HS-27A (cell line): ENCODE measurements at regions not wholly inside any gene's neighbourhood (a gene's known extent, or its start where the extent isn't known, plus 50 kb on each side); places are given as distances from the start of the nearest gene placed in this dataset.
"Not testable (repeated sequence)": the region's sequence is repeated elsewhere in the genome, so short reads cannot be mapped to it uniquely, and the experiment has no call there.

Experiments used
- DNase-seq: peaks from one replicate; pipeline ENCODE4 v3.0.0-alpha.2; 2012; ENCODE audit warnings: low read depth, missing footprints

DNA sequence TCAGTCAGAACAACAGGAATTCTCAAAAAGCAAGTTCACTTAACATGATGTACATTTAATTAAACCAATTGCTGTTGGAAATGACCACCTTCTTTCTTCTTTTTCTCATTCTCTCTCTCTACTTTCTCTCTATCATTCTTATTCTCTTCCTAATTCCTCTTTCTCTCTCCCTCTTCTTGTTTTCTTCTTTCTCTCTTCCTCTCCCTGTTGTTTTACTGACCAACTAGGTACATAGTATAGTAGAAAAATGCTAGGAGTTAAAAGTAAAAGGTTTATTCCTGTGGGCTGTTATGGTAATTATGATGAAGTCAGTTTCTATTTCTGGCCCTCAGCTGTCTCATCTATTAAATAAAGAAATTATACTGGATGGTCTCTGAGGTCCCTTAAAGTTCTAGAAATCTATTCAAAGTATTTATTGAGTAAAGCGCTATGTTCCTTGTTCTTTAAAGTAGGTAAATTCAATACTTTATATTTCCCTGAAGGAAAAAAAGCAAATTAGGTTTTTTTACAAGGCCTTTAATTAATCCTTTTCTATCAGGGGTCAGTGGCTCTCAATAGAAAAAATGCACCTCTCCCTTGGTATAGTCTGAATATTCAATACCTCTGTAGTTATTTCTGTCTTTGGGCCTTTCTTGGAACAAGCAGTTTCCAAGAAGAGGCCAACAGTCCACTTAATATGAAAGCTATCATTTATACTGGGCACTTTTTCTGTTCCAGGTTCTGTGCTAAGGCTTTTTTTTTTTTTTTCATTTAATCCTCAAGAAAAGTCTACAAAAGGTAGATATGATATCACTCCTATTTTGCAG is 102.3 kb upstream of the SLC30A5 start:
- no peak for DNase-seq

DNA sequence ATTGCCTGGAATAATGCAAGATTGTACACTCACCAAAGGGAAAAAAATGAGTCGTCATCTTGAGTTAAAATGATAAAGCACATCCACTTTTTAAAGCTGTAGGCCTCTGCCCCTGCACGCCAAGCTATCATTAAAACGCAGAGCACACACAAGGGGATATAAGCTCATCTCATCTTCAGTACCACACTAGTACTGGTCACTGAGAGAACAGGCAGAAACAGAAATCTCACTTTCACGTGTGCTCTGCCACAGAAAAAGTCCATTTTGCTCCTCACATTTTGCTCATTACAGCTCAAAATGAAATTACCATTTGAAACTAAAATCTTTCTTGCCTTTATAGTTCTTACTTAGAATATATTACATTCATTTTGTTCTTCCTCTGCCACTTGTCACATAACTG is 99.2 kb upstream of the SLC30A5 start:
- no peak for DNase-seq

- no peak for DNase-seq
These were observed 97.8 kb upstream of the SLC30A5 start for GRCh38 chr5:68995845-68996545.

- DNase-seq = no peak
These were observed 94.6 kb upstream of the SLC30A5 start for GRCh38 chr5:68999181-68999580.

- no peak for DNase-seq
These were observed 93.4 kb upstream of the SLC30A5 start for GRCh38 chr5:69000216-69000919.

GRCh38 chr5:69000949-69001348 is 92.9 kb upstream of the SLC30A5 start:
- no peak for DNase-seq

DNA sequence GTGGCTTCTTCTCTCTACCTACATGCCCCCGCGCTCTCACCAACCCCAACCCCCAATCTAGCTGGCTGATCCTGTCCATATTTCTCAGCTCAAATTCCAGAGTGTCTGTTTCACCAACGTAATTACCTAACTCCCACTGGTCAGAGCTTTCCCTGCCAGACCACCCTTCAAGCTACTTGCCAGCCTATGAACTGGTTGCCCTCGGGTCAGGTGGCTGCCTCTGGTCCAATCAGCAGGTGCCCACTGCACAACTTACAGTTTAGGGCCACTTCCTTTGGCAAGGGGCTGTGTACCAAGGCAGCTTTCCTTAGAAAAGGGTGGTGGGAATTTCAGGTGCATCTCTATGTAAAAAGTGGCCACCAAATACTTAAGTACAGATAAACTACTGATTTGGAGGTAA is 92.2 kb upstream of the SLC30A5 start:
- no peak for DNase-seq

DNA sequence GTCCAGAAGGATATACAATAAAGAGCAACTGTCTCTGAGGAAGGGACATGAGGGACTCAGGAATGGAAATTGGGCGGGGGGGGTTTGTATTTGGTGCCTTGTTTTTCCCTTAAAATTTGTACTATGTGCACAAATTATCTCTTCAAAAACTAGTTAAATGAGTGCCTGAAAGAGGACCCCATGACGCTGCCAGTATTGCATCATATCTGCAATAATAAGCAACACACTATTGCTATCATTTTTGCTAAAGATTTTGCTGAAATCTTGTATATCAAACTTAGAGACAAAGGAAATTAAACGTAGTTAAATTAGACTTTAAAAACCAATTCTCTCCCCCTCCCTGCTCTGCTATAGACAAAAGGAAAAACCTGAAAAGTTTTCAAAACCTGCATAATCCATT is 89.7 kb upstream of the SLC30A5 start:
- DNase-seq = no peak

- no peak for DNase-seq
These were observed 89.1 kb upstream of the SLC30A5 start for GRCh38 chr5:69004676-69005075.

DNA sequence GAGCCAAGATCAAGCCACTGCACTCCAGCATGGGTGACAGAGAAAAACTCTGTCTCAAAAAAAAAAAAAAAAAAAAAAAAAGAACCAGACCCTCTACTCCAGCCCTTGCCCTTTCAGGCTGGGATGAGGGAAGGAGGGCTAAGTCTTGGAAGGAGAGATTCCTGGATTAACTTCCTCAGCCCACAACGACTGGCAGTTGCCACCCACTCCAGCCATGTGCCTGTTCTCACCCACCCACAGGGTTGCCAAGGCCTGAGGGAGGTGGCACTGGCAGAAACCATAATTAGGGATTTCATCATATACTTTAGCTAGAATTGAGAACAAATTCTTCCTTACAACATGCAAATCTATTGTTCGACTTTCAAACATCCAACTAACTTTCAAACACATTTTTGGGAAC is 87.8 kb upstream of the SLC30A5 start:
- no peak for DNase-seq

- no peak for DNase-seq
These were observed 86.7 kb upstream of the SLC30A5 start for GRCh38 chr5:69007163-69007562.

DNA sequence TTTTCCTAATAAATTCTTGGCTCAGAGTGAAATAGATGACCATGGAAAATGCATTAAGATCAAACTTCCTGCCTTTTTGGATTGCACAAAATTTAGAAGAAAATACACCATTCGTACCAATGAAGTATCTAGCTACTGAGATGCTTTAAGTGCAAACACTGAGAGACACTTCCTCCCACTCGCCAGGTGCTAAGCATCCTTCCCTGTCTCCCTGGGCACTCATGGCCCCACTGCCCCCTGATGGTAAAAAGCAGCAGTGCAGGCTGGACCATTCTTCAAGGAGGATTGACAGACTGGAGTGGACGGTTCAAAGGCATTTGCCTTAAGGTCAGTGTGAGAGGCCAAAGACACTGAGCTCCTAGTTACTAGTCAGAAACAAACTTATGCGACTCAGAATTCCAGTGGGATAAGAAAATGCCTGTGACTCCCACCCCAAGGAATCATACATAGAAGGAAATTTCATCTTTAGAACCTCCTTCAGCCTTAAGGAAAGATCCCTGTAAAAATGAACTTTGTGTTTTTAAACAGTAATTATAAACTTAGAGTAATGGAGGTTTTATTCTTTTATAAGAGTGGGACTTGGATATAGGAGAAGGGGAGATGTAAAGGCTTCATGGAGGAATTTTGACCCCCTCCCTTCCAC is 86.0 kb upstream of the SLC30A5 start:
- no peak for DNase-seq

DNA sequence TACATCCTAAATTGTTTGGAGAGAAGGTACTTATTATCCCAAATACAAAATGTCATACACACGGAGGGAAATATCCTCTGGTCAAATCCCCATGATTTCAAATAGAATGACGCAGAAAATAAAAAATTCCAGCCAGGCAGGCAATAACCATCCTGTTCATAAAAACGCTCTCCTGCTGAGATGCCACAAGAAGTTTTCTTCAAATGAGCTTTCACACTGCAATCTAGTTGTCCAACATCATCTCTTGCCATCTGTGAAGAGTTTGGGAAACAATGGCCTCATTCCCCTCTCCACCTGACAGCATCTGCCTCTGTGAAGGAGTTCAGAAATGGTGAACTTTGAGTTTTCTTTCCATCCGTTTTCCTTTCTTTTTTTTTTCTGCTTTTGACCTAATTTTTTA is 83.3 kb upstream of the SLC30A5 start:
- DNase-seq = no peak

DNA sequence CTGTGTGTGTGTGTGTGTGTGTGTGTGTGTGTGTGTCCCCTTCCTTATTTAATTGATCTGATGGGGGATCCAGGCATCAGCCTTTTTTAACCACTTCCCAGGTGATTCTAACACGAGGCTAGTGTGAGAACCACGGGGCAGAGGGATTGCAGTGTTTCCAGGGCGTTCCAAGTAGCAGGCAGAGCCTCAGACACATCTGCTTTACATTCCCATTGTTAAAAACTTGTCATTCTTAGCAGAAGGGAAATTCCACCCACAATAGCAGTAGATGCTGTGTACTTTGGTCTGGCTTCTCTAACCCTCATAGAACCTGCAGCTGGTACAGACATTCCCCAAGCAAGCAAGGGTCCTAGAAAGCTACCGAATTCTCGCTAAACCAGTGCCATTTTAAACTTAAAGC is 81.9 kb upstream of the SLC30A5 start:
- no peak for DNase-seq

DNA sequence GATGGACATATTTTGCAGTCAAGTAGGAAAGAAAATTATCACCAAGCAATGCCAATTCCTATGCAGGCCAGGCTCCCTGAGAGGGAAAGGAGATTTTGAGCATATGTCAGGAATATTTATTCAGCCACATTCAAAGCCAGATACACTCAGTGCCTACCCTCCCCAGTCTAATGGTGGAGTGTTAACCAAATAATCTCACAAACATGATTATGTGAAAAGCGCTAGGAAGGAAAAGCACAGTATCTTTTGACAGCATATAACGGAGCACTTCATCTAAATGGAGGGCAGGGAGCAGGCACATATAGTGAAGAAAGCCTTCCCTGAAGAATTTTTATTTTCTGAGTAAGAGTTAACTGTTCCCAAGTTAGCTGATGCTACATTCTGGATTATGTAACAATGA is 80.3 kb upstream of the SLC30A5 start:
- DNase-seq = no peak

- DNase-seq = not testable (repeated sequence)
These were observed 79.8 kb upstream of the SLC30A5 start for GRCh38 chr5:69014007-69014406.

DNA sequence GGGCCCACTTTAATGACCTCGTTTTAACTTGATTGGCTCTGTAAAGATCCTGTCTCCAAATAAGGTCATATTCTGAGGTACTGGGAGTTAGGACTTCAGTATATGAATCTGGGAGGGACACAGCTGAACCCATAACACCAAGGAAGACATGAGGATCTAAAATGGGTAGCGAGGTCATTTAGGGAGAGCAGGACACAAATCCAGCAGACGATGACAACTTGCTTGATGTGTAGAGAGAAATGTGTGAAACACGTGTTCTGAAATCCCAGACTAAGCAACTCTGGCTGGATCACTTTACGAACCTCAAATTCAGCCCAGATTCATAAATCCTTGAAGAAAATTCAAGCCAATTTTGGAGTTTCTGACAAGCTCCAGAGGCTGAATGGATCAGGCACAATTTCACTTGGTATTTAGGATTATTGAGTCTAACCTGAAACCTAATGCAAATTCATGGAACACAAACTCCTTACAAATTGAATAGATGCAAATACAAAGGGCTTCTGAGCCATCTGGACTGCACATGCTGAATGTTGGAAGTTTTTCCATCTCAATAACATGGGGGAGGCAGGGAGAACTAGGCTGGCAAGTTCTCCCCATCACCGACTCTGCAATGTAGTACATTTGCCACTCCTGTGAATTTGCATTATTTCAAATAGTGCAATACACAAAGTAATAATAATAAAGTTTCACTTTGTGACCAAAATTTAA is 74.0 kb upstream of the SLC30A5 start:
- DNase-seq = no peak

GRCh38 chr5:69024241-69024651 is 69.6 kb upstream of the SLC30A5 start:
- DNase-seq = no peak

DNA sequence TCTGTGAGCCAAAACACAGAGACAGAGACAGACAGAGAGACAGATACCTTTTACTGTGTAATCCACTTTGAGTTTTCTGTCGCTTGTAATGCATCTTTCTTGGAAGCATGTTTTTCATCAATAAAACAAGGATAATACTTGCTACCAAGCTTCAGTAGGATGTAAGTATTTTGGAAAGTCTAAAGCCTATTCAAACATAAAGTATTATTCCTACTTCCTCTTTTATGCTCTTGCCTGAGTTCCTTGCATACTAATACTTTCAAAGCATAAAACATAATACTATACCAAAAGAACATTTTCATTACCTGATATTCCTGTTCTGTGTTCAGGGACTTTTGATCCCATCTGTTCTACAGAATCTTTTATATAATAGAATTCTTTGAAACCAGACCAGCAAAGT is 64.5 kb upstream of the SLC30A5 start:
- no peak for DNase-seq

- DNase-seq = no peak
These were observed 63.3 kb upstream of the SLC30A5 start for GRCh38 chr5:69030358-69031062.

DNA sequence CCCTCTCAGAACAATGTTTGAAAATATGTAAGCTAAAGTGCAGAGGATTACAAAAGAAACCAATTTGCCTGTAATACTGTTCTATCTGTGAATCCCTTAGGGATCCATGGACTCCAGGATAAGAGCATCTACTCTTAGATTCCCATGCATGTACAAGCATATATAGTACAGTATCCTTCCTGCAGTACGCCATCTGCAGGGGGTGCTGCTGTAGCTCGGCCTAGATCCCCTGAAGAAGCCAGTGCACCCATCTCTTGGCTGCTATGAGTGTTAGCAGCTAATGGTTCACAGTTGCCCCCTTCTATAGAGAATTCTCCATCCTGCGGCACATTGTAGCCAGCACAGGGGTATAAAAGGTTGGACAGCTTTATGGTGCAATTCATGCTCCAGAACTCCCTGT is 61.8 kb upstream of the SLC30A5 start:
- no peak for DNase-seq
